Ammon's horn (tissue), 1 donor: ENCODE measurements at regions not wholly inside any gene's neighbourhood (a gene's known extent, or its start where the extent isn't known, plus 50 kb on each side); places are given as distances from the start of the nearest gene placed in this dataset.
A peak's percentile ranks its signal among the peaks of the same experiment; 100 is the strongest.

Experiments used
- DNase-seq: peaks from one replicate; pipeline ENCODE4 v3.0.0-alpha.2; 2016; ENCODE audit warnings: low spot score

GRCh38 chr6:11925805-11926204 is 86.3 kb upstream of the HIVEP1 start:
- DNase-seq, result no peak

- DNase-seq, result no peak
These were observed 88.5 kb upstream of the HIVEP1 start for GRCh38 chr6:11923621-11924020.

DNA sequence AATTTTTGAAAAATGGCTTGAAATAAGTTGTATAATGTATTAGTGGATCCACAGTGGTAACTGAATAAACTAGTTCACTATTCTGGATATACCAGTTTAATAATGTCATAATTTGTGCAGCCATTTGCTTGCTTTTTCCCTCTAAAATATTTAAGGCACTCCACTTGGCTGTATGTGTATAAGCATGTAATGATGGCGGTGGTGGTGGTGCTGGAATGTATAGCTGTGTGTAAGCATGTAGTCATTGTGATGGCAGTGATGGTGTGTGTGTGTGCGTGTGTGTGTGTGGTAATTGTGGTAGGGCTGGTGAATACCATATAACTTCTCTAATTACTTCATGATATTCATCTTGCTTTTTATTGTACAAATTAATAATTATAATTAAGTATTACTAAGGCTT is 89.2 kb upstream of the HIVEP1 start:
- DNase-seq, result no peak

DNA sequence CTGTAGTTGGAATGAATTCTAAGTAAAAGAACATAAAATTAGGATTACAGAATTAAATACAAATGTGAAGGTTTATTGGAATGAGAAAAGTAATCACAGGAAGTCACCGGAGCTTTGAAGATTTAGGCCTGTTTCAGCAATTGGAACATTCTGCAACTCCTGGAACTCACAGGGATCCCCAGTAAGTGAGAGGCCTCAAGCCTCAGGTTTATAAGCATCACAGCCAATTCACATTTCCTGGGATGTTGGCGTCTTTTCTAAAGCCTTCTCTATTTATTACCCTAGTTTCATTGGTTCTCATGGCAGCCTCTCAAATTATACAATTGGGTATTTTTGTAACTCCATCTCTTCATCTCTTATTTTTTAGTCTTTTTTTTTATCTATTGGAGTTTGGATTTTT is 90.4 kb upstream of the HIVEP1 start:
- peak; percentile 7 for DNase-seq

DNA sequence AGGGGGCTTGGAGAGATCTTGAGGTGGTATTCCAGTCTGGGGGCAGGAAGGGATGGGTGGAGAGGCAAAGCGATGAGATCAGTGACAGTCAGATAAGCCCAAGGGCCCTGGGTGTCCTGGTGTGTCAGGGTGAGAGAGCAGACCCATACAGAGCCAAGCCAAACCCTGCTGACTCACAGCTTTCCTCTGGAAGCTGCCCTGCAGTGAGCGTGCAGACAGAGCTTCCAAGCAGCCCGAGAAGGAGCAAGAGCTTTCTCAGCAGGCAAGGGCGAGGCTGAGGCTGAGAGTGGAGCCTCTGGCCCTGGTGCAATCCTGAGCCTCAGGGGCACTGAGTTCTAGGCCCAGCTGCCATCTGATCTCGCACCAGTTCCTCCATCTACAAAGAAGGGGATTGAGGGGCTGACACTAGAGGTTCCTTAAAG is 91.1 kb upstream of the HIVEP1 start:
- peak; percentile 13 for DNase-seq

DNA sequence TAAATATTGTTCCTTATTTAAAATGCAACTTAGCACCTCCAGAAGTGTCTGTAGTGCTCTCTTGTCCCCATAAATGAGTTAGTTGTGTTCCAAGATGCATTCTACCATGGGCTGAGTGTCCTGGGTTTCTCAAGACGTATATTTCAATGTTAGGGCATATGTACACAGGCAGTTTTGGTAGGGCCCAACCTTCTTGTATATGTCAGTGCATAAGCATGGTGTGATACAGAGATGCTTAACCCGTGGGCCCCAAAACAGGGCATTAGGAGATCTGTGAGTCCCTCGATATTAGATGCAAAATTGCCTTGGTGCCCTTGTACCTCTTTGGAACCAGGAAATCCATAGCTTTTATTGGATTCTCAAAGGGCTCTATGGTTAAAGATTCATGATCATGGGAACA is 91.5 kb upstream of the HIVEP1 start:
- DNase-seq, result no peak

DNA sequence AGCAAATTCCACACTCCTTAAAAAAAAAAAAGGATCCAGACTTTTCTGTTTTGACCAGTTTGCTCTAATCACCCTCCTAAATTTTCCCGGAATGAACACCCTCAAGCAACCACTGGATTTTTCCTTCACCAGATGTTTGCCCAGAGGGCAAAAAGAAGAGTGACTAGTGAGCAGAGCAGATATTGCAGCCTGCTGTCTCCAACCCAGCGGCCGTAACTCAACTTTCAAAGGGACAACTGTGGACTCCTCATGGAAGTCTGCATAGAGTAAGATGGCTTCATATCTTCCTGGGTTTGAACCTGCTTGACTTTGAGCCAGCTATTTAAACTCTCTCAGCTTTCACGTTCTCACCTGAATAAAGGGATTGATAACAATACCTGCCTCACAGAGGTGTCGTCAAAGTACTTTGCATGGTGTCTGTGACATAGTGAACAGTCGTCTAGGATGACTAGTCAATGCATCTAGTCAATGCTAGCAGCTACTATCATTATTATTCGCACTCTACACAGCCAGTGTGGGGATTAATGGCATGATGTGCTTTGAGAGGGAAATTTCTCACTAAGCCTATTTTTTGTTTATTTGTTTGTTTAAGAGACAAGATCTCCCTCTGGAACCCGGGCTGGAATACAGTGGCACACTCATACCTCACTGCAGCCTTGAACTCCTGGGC is 92.2 kb upstream of the HIVEP1 start:
- no peak for DNase-seq

DNA sequence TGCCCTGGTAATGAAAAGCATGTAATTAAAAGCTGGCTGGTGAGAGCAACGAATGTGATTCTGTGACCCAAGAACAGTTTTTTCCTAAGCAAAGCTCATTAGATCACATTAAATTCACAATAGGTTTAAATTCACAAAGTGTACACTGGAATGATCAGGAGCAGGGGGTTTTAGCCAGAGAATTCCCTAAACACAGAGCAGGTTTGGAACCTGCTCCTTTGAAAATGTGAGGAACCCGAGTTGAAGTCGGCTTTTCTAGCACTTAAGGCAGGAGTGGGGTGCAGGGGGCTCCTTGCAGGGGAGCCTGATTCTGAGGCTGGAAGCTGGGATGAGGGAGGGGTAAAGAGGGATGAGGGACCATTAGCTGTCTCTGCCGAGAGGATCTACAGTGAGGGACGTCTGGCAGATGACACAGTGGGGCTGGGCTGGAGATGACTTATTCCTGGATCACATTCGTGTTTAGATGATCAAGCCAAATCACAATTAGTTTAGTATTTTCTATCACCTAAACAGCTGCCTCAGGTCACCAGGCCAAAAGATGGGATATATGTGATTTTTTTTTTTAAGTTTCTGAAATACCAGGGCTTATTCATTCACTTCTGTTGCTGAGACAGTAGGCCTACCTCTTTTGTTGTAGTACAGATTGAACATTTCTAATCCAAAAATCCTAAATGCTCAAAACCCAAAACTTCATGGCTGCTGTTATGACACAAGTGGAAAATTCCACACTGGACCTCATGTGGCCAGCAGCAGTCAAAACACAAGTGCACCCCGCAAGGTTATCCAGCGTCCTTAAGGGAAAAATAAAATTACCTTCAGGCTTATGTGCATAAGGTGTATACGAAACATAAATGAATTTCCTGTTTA is 93.1 kb upstream of the HIVEP1 start:
- peak; percentile 54 for DNase-seq

DNA sequence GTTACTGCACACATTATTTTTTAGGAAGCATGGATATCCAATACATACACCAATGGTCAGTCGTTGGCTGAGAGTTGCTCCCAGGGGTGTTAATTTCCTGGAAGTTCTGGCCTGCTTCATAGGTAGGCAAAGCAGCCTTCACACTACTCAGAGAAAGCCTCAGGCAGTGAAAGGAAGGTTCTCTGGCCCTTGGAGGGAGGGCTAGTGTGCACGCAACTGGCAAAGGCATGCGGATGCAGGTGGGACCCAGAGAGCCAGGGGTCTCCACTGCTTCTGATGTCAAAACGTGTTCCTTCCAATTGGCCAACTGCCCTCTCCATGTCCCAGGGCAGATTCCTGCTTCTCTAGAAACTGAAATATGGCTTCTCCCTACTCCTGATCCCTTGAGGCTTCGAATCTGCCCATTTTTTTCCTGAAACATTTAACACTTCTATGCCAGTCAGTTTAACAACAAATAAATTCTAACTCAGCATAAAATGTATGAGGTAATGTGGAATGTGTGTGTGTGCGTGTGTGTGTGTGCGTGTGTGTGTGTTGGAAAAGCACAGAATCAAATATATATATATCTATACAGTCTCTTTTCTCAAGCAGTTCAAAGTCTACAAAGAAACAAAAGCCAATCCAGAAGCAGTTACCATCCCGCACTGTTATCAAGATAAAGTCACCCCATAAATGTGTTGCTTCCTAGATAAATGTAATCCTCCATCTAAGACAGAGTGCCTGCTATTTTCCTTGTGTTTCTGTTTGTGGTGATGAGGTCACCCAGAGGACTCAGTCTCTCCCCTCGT is 94.0 kb upstream of the HIVEP1 start:
- DNase-seq, result no peak

- DNase-seq, result no peak
These were observed 99.7 kb upstream of the HIVEP1 start for GRCh38 chr6:11912420-11912819.

- no peak for DNase-seq
These were observed 100.6 kb upstream of the HIVEP1 start for GRCh38 chr6:11911538-11911937.

DNA sequence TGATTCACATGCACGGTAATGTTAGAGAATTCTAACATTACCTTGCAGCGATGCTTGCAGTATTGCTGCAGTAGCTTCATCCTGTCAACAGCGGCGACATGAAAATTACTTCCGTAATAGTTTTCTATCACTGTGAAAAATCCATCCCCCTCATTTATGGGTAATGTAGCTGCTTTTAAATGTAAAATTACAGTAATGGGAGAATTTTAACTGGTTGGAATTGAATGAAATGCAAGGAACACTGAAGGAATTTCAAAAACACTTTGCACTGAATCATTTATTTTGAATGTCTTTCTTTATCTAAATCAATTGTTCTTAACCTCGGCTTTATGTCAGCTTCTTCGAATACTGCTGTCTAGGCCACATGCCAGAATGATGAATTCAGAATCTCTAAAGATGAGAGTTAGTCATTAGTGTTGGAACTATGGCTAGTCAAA is 102.4 kb upstream of the HIVEP1 start:
- no peak for DNase-seq

- no peak for DNase-seq
These were observed 103.5 kb upstream of the HIVEP1 start for GRCh38 chr6:11908436-11909105.

DNA sequence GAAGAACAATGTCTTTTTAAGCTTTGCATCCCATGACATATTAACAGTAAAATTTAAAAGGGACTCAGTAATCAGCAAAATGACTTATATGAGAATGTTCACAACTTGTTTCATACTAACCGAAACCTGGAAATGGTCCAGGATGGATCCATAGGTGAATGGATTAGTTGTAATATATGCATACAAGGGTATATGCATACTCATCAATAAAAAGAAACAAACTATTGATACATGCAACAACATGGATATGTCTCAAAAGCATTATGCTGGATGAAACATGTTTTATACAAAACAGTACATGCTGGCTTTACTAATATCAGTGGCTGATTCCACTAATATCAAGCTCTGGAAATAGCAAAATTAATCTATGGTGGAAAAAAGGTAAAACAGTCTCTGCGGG is 108.5 kb upstream of the HIVEP1 start:
- no peak for DNase-seq

DNA sequence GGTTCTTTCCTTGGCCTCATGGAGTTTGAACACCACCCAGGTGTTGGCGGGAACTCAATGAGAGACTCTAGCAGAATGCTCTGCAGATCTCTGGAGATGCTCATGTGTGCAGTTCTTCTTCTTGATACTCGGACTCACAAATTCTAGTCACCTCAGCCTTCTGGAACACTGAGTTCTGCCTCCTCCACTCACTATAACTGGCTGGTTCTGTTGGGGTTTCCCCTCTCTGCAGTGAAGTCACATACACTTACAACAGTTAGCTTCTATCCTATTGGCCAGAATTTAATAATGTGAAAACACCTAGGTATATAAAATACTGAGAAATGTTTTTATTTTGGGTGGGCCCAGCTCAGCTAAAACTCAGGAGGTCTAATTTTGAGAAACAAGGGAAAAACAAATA is 109.6 kb upstream of the HIVEP1 start:
- DNase-seq, result no peak

DNA sequence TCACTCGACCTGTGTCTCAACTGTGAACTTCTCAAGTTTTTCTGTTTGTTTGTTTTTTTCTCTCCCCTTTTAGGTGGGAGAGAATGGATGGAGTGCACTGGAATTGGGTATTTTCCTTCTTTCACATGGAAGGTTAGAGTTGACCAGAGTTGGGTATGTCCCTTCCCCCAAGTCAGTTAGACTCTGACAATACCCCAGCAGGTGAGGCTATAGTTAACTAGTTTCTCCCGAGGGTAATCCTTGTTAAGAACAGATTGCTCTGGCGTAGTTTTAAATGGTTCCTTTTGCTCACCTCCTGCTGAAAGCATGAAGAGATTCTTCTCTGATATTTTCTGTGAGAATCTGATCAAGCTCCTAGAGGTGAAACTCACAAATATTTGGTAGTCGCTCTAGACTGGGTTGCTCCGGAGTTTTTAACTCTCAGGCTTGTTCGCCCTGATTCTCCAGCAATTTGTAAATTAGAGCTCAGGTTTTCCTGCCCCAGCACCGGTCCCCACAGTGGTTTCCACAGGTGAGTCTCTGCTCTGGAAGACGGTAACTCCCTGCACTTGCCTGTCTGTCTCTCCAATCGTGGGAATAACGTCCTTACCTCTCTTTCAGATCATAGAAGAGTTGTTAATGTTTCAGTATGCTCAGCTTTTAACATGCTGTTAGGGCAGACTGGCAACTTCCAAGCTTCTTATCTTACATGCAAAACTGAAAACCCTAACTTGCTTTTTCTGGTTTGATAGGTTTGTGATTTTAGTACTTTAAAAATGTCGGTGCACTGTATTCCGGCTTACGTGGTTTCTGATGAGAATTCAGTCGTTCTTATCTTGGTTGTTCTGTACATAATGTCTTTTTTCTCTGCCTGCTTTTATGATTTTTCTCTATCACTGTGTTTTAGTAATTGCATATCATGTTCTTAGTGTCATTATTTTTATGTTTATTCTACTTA is 111.2 kb upstream of the HIVEP1 start:
- no peak for DNase-seq

DNA sequence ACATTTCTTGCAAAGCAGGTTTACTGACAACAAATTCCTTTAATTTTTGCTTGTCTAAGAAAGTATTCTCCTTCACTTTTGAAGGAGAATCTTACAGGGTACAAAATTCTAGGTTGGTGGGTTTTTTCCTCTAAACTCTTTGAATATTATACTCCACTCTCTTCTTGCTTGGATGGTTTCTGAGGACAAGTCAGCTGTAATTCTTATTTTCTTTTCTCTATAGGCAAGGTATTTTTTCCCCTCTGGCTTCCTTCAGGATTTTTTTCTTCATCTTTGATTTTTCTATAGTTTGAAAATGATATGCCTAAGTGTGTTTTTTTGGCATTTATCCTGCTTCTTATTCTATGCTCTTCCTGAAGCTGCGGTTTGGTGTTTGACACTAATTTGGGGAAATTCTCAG is 112.5 kb upstream of the HIVEP1 start:
- DNase-seq, result no peak

- no peak for DNase-seq
These were observed 115.6 kb upstream of the ADTRP start for GRCh38 chr6:11894212-11894611.

DNA sequence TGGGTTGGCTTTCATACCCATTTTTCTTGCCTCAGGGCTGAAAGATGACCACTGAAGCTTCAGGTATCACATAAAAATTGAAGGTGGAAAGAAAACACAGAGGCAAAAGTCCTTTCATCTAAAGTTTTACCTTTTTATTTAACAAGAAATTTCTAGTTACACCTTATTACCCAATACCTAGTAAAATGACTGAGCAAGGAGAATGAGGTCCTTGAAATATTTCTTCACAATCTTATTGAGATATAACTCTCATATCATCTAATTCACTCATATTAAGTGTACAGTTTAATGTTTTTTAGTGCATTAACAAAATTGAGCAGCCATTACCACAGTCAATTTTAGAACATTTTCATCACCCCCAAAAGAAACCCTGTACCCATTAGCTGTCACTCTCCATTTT is 112.9 kb upstream of the ADTRP start:
- DNase-seq, result no peak

GRCh38 chr6:11890849-11891248 is 112.2 kb upstream of the ADTRP start:
- no peak for DNase-seq

- no peak for DNase-seq
These were observed 111.6 kb upstream of the ADTRP start for GRCh38 chr6:11890209-11890608.
